Stimulated activated CD8-positive, alpha-beta memory T cell treated with anti-CD3 and anti-CD28 coated beads, Interleukin-2, amount 100 ng/mL, for 48 hours (primary cell): ENCODE measurements at regions not wholly inside any gene's neighbourhood (a gene's known extent, or its start where the extent isn't known, plus 50 kb on each side); places are given as distances from the start of the nearest gene placed in this dataset.
"Not testable (repeated sequence)": the region's sequence is repeated elsewhere in the genome, so short reads cannot be mapped to it uniquely, and the experiment has no call there.

Experiments
- DNase-seq, 2 donors: peaks; one replicate each; pipeline ENCODE4 v3.0.0-alpha.2; 2020; ENCODE audit warnings: low read depth in 2 of 2

DNA sequence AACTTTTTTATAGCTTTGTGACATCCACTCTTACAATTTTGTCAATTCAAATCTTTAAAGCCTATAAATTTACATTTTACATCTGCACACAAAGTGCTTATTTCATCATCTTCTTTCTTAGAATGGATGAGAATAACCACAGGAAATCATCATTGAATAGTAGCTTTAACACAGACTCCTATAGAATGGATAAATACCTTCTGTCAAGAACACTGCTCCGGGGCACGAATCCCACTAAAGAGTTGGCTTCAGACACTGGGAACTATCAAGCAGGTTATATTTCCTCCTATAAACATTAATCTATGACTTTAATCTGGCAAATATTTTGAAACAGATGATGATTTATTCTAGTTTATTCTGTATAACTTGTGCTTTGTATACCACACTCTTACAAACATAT lies 269.7 kb upstream of the TPK1 start:
- DNase-seq: no peak

DNA sequence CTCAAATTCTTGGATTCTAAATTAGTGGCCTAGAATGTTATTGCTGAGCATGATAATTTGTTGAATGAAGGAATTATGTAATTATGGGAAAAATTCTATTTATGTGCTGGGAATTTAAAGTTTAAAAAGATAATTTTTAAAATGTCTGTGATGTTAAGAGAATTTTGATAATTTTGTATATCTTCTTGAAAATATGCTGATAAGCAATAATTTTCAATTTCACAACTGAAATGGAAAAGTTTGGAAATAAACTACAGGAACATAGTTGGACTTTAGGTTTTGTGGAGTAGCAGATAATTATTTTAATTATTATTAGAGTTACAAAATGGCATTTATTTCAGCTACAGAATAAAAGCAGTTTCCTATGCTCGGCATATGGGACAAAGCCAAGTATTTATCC lies 268.5 kb upstream of the TPK1 start:
- DNase-seq: no peak

GRCh38 chr7:145102199-145102598 lies 266.3 kb upstream of the TPK1 start:
- DNase-seq: not testable (repeated sequence)

GRCh38 chr7:145092766-145093165 lies 256.9 kb upstream of the TPK1 start:
- no peak for DNase-seq

- DNase-seq: no peak
Observed at GRCh38 chr7:145088111-145088745, 252.4 kb upstream of the TPK1 start.

- DNase-seq: no peak
Observed at GRCh38 chr7:145082366-145083161, 246.7 kb upstream of the TPK1 start.

- no peak for DNase-seq
Observed at GRCh38 chr7:145065473-145065872, 229.6 kb upstream of the TPK1 start.

GRCh38 chr7:145064114-145064513 lies 228.3 kb upstream of the TPK1 start:
- DNase-seq: no peak

DNA sequence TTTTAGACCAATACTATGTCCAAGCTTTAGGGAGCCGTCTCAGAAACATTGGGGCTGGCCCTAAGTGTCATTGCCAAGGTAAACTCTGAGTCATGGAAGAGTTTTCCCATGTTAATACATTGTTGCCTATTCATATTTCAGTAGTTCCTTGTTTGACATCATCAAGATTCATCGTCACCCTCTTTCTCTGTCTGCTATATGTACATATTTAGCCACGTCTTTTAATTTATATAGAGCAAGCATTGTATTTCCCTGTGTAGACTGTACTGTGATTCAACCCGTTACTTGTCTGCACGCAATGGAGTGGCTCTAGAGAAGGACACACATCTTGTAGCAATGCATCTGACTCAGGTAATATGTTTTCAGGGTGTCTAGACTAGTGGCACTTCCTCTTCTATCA lies 217.9 kb upstream of the TPK1 start:
- DNase-seq: no peak

DNA sequence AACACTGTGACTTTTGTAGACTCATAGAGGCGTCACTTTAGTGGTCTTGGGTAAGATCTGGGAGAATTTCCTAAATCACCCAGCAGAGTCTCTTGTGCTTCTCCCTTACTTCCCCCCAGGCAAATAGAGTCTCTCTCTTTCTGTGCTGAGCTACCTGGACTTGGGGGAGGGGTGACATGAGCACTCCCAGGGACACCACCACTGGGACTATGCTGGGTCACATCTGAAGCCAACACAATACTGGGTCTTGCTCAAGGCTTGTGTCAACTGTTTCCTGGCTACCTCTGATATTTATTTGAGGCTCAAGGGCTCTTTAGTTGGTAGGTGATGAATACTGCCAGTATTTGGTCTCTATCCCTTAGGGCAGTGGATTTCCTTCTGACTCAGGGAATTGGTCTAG lies 214.6 kb upstream of the TPK1 start:
- no peak for DNase-seq

DNA sequence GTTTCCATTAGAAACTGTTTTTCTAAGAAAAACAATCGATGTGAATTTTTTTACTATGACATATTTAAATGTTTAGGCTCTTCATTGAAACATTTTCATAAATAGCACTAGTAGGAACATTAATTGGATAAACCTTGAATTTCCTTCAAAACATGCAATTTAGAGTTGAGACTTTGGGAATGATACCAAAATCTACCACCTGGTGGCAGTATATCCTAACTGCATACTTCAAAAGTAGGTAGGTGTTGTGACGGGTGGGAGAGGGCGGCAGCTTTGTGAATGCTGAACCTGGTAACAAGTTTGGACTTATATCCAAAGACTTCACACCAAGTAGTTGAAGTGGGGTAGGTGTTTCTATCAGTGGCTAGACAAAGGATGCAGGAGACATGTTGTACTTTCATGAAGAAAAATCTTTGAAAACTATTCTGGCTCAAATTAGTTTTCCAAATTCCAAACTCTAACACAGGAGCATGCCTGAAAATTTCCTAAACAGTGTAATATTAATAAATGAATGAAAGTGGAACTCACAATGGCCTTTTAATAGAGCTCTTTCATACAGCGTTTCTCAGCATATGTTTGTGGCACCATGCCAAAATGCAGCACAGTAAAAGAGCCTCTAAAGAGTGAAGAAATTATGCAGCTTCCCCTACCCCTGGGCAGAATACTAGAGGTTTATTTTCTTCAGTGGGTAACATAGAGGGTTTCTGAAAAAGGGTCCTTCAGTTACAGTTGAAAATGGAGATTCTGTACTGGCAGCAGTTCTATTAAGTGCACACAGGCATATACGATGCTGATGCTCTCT lies 201.0 kb upstream of the TPK1 start:
- peak in 1 of 2 donors; percentile 4 for DNase-seq

DNA sequence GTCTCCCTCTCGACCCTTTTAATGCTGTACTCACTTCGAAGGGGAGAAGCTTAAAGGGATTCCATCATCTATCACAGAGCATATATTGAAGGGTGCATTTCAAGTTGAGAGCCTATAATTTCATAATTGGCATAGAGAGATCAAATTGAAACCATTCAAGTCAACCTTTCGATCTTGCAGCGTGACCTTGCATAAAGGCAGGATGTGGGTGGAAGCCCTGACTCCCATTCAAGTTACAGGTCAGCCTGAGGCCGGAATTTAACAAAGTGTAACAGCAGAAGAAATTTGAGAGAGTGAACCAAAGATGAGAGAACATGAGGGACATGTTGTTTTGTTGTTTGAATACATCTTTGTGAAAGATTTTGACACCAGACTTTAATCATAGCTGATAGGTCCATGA lies 195.3 kb upstream of the TPK1 start:
- no peak for DNase-seq

GRCh38 chr7:145030754-145031153 lies 194.9 kb upstream of the TPK1 start:
- no peak for DNase-seq

DNA sequence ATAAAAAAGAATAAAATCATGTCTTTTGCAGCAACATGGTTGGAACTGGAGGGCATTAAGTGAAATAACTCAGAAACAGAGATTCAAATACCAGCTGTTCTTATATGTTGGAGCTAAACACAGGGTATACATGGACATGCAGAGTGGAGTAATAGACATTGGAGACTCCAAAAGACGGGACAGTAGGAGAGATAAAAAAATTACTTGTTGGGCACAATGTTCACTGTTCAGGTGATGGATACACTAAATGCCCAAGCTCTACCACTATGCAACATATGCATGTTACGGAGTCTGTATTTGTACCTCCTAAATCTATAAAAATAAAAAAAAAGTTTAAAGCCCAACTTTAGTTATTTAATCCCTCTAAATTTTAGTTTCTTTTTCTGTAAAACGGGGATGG lies 184.6 kb upstream of the TPK1 start:
- no peak for DNase-seq

- no peak for DNase-seq
Observed at GRCh38 chr7:145016068-145016467, 180.2 kb upstream of the TPK1 start.

GRCh38 chr7:145009876-145010275 lies 174.0 kb upstream of the TPK1 start:
- DNase-seq: no peak

DNA sequence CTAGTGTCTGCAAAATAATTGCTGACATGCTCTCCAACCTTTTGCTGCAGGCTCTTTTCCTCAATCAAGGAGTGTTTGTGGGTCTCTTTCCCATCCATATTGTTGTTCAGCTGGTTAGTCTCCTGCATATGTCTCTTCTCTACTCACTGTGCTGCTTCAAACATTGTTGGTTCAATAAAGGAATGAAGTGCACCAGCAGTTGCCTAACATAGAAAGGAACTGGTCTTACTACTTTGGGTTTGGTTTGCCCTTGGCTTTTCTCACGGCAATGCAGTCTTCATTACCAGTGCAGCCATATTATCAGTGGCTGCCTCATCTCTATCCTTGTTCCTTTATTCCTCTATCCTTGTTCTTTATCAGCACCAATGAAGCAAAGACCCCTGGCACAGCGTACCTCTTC lies 169.7 kb upstream of the TPK1 start:
- DNase-seq: no peak

GRCh38 chr7:144997512-144997911 lies 161.7 kb upstream of the TPK1 start:
- no peak for DNase-seq

GRCh38 chr7:144995495-144995894 lies 159.6 kb upstream of the TPK1 start:
- no peak for DNase-seq

GRCh38 chr7:144991041-144991440 lies 155.2 kb upstream of the TPK1 start:
- no peak for DNase-seq

- no peak for DNase-seq
Observed at GRCh38 chr7:144987686-144988085, 151.8 kb upstream of the TPK1 start.

DNA sequence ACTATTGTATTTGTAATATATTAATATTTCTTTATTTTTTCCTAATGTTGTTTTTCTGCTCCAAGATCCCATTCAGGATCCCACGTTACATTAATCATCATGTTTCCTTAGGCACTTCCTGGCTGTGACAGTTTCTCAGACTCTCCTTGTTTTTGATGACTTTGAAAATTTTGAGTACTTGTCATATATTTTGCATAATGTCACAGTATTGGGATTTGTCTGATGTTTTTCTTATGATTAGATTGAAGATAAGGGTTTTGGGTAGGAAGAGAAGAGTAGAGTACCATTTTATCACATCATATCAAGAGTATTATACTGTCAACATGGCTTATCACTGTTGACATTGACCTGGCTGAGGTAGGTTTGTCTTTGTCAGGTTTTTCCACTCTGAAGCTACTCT lies 146.3 kb upstream of the TPK1 start:
- no peak for DNase-seq

DNA sequence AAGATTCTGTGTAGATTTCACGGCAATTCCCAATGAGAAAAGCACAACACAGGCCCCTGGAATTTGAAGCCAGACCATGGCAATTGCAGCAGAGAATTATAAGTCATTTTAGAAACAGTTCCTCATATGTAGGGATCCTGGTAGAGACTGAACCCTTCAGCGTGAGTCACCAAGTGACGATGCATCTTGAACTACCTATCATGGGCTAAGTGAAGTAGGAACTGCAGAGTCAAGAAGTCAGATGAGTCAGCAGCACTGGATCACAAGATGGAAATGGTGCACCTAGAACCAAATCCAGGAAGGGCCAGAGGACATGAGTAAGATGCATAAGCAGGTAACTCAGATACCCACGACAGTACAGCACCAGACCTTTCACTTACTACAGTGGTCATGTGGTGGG lies 140.0 kb upstream of the TPK1 start:
- no peak for DNase-seq
